Hepatocyte (in vitro differentiated cells): ENCODE measurements at regions not wholly inside any gene's neighbourhood (a gene's known extent, or its start where the extent isn't known, plus 50 kb on each side); places are given as distances from the start of the nearest gene placed in this dataset.

Source experiments
- EZH2phosphoT487 ChIP-seq: fragments of 200-600 bp; sonication (generic); IDR thresholded peaks from one replicate; pipeline ENCODE4 v1.6.1; 2018; ENCODE audit warnings: antibody characterized with exemption, mild to moderate bottlenecking, low read depth, moderate library complexity; ENCODE audit not compliant: unreplicated experiment, severe bottlenecking
- TF ChIP-seq, protein P1 (sequence below): fragments of 200-600 bp; sonication (generic); IDR thresholded peaks from 2 replicates; pipeline ENCODE4 v1.5.1; 2016; ENCODE audit warnings: antibody characterized with exemption, mild to moderate bottlenecking; ENCODE audit not compliant: poor library complexity

- TF ChIP-seq, protein P1, sequence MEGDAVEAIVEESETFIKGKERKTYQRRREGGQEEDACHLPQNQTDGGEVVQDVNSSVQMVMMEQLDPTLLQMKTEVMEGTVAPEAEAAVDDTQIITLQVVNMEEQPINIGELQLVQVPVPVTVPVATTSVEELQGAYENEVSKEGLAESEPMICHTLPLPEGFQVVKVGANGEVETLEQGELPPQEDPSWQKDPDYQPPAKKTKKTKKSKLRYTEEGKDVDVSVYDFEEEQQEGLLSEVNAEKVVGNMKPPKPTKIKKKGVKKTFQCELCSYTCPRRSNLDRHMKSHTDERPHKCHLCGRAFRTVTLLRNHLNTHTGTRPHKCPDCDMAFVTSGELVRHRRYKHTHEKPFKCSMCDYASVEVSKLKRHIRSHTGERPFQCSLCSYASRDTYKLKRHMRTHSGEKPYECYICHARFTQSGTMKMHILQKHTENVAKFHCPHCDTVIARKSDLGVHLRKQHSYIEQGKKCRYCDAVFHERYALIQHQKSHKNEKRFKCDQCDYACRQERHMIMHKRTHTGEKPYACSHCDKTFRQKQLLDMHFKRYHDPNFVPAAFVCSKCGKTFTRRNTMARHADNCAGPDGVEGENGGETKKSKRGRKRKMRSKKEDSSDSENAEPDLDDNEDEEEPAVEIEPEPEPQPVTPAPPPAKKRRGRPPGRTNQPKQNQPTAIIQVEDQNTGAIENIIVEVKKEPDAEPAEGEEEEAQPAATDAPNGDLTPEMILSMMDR = no peak
- no peak for TF ChIP-seq EZH2phosphoT487
These were observed 141.8 kb upstream of the TENT5A start for GRCh38 chr6:81894306-81894705.
